ENCODE measurements at regions not wholly inside any gene's neighbourhood (a gene's known extent, or its start where the extent isn't known, plus 50 kb on each side); places are given as distances from the start of the nearest gene placed in this dataset.

GRCh38 chr3:27630885-27631284, 91.2 kb downstream of the EOMES start:
- H3K9ac ChIP-seq (replicated peaks; ENCODE audit: extremely low read depth, insufficient read depth, low read length): no peak overlapping the region
- no peak overlapping the region for H2AFZ ChIP-seq (ENCODE audit: low read depth, low read length)
- no peaks in the 10 kb centered on the region for H3K36me3 ChIP-seq (ENCODE audit: control insufficient read depth in 2 of 2, extremely low read depth in 1 of 2, insufficient read depth in 2 of 2, low read length in 2 of 2)
- no peak for FAIRE-seq
- no peaks in the 10 kb centered on the region for H4K20me1 ChIP-seq (replicated peaks; ENCODE audit: control insufficient read depth, extremely low read depth, insufficient read depth, low read length)
- H3K79me2 ChIP-seq (ENCODE audit: control insufficient read depth, insufficient read depth, low read length): no peaks in the 10 kb centered on the region
- DNase-seq (ENCODE audit: low read depth, low spot score): no peak
- no peaks in the 10 kb centered on the region for H3K27me3 ChIP-seq (ENCODE audit: control insufficient read depth in 2 of 2, insufficient read depth in 2 of 2, low read length in 2 of 2)
- TF ChIP-seq FOS (IDR thresholded peaks at IDR 0.05; ENCODE audit: borderline replicate concordance, insufficient read depth, low read length) (peak; percentile 48), GATA2 (IDR thresholded peaks at IDR 0.05; ENCODE audit: insufficient read depth, insufficient read length, low read depth, low read length) (peak; percentile 29)
- TF ChIP-seq, protein P1, sequence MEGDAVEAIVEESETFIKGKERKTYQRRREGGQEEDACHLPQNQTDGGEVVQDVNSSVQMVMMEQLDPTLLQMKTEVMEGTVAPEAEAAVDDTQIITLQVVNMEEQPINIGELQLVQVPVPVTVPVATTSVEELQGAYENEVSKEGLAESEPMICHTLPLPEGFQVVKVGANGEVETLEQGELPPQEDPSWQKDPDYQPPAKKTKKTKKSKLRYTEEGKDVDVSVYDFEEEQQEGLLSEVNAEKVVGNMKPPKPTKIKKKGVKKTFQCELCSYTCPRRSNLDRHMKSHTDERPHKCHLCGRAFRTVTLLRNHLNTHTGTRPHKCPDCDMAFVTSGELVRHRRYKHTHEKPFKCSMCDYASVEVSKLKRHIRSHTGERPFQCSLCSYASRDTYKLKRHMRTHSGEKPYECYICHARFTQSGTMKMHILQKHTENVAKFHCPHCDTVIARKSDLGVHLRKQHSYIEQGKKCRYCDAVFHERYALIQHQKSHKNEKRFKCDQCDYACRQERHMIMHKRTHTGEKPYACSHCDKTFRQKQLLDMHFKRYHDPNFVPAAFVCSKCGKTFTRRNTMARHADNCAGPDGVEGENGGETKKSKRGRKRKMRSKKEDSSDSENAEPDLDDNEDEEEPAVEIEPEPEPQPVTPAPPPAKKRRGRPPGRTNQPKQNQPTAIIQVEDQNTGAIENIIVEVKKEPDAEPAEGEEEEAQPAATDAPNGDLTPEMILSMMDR (IDR thresholded peaks at IDR 0.05; ENCODE audit: extremely low read depth in 1 of 2, insufficient read depth in 1 of 2, low read depth in 1 of 2, low read length in 2 of 2): no peak
- no peak overlapping the region for H3K4me3 ChIP-seq (replicated peaks in 1 of 3; ENCODE audit: insufficient read depth in 1 of 3, low read depth in 1 of 3, low read length in 3 of 3)
- intact Hi-C loops (cut with micrococcal nuclease) (no loop called here), dilution Hi-C loops (cut with MboI; ENCODE audit: extremely low pct_ligation_motif_present, low sequenced_read_pairs) (no loop called here)
- no peak overlapping the region for H3K27ac ChIP-seq (ENCODE audit: insufficient read depth, low read depth, low read length)
- no TSS peak for BruUV-seq (replicated peaks)
- CTCF ChIA-PET: interaction anchor here (1.6 kb wide), 1 partner anchor 12 kb away, joined by 3 read pairs; no protein-coding TSS in a partner anchor
- H3K4me1 ChIP-seq (ENCODE audit: control insufficient read depth, extremely low read depth, insufficient read depth, low read length): peaks cover 39% of the 10 kb centered on the region
- H3K9me1 ChIP-seq (replicated peaks; ENCODE audit: control insufficient read depth, extremely low read depth, insufficient read depth, low read length): no peaks in the 10 kb centered on the region
- no peaks in the 10 kb centered on the region for H3K9me3 ChIP-seq (replicated peaks; ENCODE audit: control insufficient read depth, insufficient read depth, low read length)
- no peak overlapping the region for H3K4me2 ChIP-seq (ENCODE audit: insufficient read depth, low read length)
- POLR2A ChIA-PET: no interaction called here

- Histone ChIP-seq H3K27me3 (ENCODE audit: control insufficient read depth in 2 of 2, insufficient read depth in 2 of 2, low read length in 2 of 2) (no peaks in the 10 kb centered on the region), H3K4me1 (ENCODE audit: control insufficient read depth, extremely low read depth, insufficient read depth, low read length) (peaks cover 48% of the 10 kb centered on the region), H3K27ac (ENCODE audit: insufficient read depth, low read depth, low read length) (peak overlapping the region; percentile 47), H3K36me3 (ENCODE audit: control insufficient read depth in 2 of 2, extremely low read depth in 1 of 2, insufficient read depth in 2 of 2, low read length in 2 of 2) (no peaks in the 10 kb centered on the region), H3K79me2 (ENCODE audit: control insufficient read depth, insufficient read depth, low read length) (no peaks in the 10 kb centered on the region), H3K9ac (replicated peaks; ENCODE audit: extremely low read depth, insufficient read depth, low read length) (peak overlapping the region; percentile 19), H2AFZ (ENCODE audit: low read depth, low read length) (no peak overlapping the region), H3K9me3 (replicated peaks; ENCODE audit: control insufficient read depth, insufficient read depth, low read length) (no peaks in the 10 kb centered on the region), H3K4me2 (ENCODE audit: insufficient read depth, low read length) (peak overlapping the region; percentile 56), H4K20me1 (replicated peaks; ENCODE audit: control insufficient read depth, extremely low read depth, insufficient read depth, low read length) (no peaks in the 10 kb centered on the region), H3K9me1 (replicated peaks; ENCODE audit: control insufficient read depth, extremely low read depth, insufficient read depth, low read length) (no peaks in the 10 kb centered on the region), H3K4me3 (replicated peaks in 1 of 3; ENCODE audit: insufficient read depth in 1 of 3, low read depth in 1 of 3, low read length in 3 of 3) (no peak overlapping the region)
- TF ChIP-seq POLR2AphosphoS5 (IDR thresholded peaks at IDR 0.05; ENCODE audit: insufficient read depth, low read depth, low read length) (peak; percentile 46), MYC (IDR thresholded peaks at IDR 0.05; ENCODE audit: low read depth, low read length) (no peak), GATA2 (IDR thresholded peaks at IDR 0.05; ENCODE audit: insufficient read depth, insufficient read length, low read depth, low read length) (peak; percentile 98), JUN (IDR thresholded peaks at IDR 0.05; ENCODE audit: borderline replicate concordance, insufficient read depth, insufficient read length, low read depth) (no peak), FOS (IDR thresholded peaks at IDR 0.05; ENCODE audit: borderline replicate concordance, insufficient read depth, low read length) (peak; percentile 56), MAX (IDR thresholded peaks at IDR 0.05; ENCODE audit: insufficient read depth, insufficient read length) (no peak)
- TF ChIP-seq, protein P1 (IDR thresholded peaks at IDR 0.05; ENCODE audit: extremely low read depth in 1 of 2, insufficient read depth in 1 of 2, low read depth in 1 of 2, low read length in 2 of 2): no peak
- FAIRE-seq (peak; percentile 40), DNase-seq (ENCODE audit: low read depth, low spot score) (peak; percentile 56)
- intact Hi-C loops (cut with micrococcal nuclease) (loop anchor here (1.0 to 2.0 kb wide), 6 partner anchors 23 to 146 kb away; no protein-coding TSS in a partner anchor), dilution Hi-C loops (cut with MboI; ENCODE audit: extremely low pct_ligation_motif_present, low sequenced_read_pairs) (no loop called here)
- ChIA-PET CTCF (interaction anchor here (0.9 to 1.7 kb wide), 3 partner anchors 10 to 18 kb away, joined by 3 to 4 read pairs (median 3); no protein-coding TSS in a partner anchor), POLR2A (no interaction called here)
- no TSS peak for BruUV-seq (replicated peaks)
Measured at GRCh38 chr3:27629366-27629765, 92.8 kb downstream of the EOMES start.

Measured in endothelial cell of umbilical vein (primary cell).